AG09309 (cell line): ENCODE measurements at regions not wholly inside any gene's neighbourhood (a gene's known extent, or its start where the extent isn't known, plus 50 kb on each side); places are given as distances from the start of the nearest gene placed in this dataset.

ENCODE experiments used
- DNase-seq: peaks from one replicate; pipeline ENCODE4 v3.0.0-alpha.2; 2010; ENCODE audit warnings: low read depth
- H3K4me3 ChIP-seq: 2 replicates; pipeline ENCODE4 v1.5.1; 2011; ENCODE audit warnings: mild to moderate bottlenecking, low read depth, low read length, moderate library complexity; ENCODE audit not compliant: control insufficient read depth
- CTCF ChIP-seq: IDR thresholded peaks from 2 replicates; pipeline ENCODE4 v1.5.1; 2011; ENCODE audit warnings: mild to moderate bottlenecking, low read depth, low read length, inconsistent platforms; ENCODE audit not compliant: insufficient read depth, control insufficient read depth; ENCODE audit errors: missing control alignments

DNA sequence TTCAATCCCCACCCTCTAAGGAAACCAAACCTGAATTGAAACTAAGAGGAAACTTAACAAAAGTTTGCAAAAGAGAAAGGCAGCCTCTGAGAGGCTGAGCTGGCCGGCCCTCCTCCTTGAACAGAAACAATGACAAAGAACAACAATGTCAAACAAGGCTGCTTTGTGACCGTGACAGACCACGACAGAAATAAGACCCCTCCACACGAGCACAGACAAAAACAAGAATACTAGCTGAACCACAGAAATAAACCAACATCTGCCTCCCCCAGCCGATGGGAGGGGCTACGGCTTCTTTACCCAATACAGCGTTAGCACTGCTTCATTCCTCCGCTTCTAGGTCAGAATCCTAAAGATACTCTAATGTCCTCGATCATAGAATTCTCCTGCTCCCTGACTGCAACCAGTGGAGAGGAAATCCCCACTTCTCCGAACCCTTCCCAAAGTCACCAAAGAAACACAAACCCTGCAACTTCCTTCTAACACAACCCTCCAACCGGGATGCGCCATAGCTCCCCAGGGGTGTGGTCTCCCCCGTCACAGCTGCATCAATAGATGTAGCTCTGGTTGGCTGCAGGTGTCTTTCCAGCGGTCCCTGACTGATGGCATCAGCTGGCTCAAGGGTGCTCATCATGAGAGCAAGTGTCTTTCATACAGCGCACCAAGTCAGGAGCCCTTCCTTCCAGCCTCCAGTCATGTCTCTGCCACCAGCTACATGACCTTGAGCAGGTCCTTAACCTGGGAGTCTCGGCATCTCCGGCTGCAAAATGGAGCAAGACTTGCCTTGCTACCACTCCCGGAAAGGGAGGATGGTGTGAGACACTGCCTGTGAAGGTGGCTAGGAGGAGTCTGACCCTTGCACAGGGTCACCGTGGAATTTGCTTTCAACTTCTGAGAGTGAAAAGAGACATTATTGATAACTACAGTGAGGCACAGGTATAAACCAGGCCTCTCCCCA lies 198.6 kb downstream of the HAUS1 start:
- H3K4me3 ChIP-seq: no peak overlapping the region
- no peak for DNase-seq
- no peak for TF ChIP-seq CTCF

GRCh38 chr18:46310258-46310657 lies 206.1 kb downstream of the HAUS1 start:
- no peak overlapping the region for H3K4me3 ChIP-seq
- DNase-seq: no peak
- TF ChIP-seq CTCF: no peak

DNA sequence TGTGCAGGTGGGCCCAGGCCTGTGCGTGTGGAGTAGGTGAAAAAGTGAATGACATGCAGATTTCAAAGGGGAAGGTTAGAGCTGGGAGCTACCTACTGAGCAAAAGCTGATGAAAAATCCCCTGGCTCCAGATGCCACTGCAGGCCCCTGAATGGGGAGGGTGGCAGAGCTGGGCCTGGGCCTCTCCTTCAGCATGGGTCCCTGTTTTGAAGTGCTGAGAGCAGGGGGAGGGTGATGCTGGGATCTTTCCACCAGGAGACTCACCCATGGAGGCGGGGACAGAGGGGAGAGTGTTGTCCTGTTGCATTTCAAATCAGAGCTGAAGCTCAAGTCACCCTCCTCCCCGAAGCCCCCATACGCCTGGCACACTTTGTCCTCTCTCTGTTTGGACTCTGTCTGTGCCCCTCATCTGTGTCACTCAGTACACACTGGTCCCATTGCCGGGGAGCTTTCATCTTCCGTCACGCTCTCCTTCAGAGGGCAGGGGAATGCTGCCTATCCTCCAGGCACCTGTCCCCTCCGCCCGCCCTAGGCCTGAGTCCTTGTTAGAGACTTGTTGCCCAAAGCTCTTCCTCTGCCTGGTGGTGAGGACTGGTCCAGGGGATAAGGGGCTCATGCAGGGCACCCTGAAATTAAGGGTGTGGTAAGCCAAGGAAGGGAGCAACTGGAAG lies 206.6 kb downstream of the HAUS1 start:
- H3K4me3 ChIP-seq: no peak overlapping the region
- TF ChIP-seq CTCF: no peak

DNA sequence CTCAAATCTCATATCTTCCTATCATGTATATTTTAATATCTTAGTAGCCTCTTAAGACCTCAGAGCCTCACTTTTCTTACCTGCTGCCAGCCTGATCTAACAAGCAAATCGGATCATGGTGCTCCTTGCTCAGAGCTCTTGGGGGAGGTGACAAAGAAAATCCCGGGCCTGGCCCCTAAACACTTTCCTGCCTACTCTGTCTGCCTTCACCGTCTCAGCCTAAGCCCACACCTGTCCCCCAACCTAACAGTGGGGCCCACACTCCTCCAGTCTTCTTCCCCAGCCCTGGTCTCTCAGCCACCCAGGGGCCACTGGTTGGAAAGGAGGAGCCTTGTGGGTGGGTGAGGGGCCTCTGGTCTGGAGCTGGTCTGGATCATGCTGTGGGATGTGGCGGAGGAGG lies 207.3 kb downstream of the HAUS1 start:
- H3K4me3 ChIP-seq: no peak overlapping the region
- no peak for TF ChIP-seq CTCF
- DNase-seq: no peak

More for the DNA sequence above, 206.6 kb downstream of the HAUS1 start:
- no peak for DNase-seq

DNA sequence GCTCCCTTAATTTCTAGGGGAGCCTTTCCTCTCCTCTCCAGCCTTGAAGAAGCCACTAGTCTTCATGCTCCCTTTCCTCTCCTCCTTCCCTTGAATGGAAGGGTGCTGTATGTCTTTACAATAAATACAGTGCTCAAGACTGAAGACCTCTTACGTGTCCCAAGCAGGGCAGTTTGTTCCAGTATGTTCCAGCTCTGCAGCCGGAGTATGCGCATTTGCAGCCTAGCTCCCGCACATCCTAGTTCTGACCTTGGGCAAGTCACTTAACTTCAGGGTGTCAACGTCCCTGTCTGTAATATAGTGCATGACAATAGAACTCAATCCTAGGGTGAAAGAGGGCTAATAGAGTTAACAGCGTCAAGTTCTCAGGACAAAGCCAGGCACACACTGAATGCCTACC lies 208.0 kb downstream of the HAUS1 start:
- DNase-seq: no peak
- no peak overlapping the region for H3K4me3 ChIP-seq
- no peak for TF ChIP-seq CTCF

GRCh38 chr18:46313521-46313920 lies 209.3 kb downstream of the HAUS1 start:
- no peak overlapping the region for H3K4me3 ChIP-seq
- no peak for TF ChIP-seq CTCF

More at GRCh38 chr18:46313521-46313920, 209.3 kb downstream of the HAUS1 start:
- no peak for DNase-seq
